ENCODE measurements at regions not wholly inside any gene's neighbourhood (a gene's known extent, or its start where the extent isn't known, plus 50 kb on each side); places are given as distances from the start of the nearest gene placed in this dataset.

DNA sequence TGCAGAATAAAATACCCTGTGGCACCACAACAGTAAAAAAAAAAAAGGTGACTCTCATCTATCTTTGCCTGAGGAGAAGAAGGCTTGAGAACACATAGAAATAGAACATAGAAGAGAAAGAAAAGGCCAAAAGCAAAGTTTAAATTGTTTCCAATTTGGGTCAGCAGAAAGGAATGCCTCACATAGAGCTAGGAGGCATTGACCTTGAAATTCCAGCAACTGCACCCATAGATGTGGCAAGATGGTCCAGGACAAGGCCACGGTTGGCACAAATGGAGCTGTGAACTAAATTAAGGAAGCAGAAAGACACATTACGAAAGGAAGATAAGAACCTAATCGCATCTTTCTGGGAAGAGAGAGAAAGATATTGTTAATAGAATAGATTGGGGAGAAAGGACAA lies 588.3 kb downstream of the LMO4 start (continued):
- TF ChIP-seq, protein P1, sequence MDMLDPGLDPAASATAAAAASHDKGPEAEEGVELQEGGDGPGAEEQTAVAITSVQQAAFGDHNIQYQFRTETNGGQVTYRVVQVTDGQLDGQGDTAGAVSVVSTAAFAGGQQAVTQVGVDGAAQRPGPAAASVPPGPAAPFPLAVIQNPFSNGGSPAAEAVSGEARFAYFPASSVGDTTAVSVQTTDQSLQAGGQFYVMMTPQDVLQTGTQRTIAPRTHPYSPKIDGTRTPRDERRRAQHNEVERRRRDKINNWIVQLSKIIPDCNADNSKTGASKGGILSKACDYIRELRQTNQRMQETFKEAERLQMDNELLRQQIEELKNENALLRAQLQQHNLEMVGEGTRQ (IDR thresholded peaks at IDR 0.05; ENCODE audit: borderline replicate concordance, low read depth, low read length), result no peak
- TF ChIP-seq BHLHE40 (IDR thresholded peaks at IDR 0.05; ENCODE audit: borderline replicate concordance in 1 of 2, low read depth in 2 of 2, low read length in 1 of 2), result no peak
- TF ChIP-seq, protein P2, sequence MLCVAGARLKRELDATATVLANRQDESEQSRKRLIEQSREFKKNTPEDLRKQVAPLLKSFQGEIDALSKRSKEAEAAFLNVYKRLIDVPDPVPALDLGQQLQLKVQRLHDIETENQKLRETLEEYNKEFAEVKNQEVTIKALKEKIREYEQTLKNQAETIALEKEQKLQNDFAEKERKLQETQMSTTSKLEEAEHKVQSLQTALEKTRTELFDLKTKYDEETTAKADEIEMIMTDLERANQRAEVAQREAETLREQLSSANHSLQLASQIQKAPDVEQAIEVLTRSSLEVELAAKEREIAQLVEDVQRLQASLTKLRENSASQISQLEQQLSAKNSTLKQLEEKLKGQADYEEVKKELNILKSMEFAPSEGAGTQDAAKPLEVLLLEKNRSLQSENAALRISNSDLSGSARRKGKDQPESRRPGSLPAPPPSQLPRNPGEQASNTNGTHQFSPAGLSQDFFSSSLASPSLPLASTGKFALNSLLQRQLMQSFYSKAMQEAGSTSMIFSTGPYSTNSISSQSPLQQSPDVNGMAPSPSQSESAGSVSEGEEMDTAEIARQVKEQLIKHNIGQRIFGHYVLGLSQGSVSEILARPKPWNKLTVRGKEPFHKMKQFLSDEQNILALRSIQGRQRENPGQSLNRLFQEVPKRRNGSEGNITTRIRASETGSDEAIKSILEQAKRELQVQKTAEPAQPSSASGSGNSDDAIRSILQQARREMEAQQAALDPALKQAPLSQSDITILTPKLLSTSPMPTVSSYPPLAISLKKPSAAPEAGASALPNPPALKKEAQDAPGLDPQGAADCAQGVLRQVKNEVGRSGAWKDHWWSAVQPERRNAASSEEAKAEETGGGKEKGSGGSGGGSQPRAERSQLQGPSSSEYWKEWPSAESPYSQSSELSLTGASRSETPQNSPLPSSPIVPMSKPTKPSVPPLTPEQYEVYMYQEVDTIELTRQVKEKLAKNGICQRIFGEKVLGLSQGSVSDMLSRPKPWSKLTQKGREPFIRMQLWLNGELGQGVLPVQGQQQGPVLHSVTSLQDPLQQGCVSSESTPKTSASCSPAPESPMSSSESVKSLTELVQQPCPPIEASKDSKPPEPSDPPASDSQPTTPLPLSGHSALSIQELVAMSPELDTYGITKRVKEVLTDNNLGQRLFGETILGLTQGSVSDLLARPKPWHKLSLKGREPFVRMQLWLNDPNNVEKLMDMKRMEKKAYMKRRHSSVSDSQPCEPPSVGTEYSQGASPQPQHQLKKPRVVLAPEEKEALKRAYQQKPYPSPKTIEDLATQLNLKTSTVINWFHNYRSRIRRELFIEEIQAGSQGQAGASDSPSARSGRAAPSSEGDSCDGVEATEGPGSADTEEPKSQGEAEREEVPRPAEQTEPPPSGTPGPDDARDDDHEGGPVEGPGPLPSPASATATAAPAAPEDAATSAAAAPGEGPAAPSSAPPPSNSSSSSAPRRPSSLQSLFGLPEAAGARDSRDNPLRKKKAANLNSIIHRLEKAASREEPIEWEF (IDR thresholded peaks at IDR 0.05; ENCODE audit: insufficient replicate concordance, low read depth, low read length), result no peak
- no peak for TF ChIP-seq STAT1 (conservative IDR thresholded peaks at IDR 0.05)

DNA sequence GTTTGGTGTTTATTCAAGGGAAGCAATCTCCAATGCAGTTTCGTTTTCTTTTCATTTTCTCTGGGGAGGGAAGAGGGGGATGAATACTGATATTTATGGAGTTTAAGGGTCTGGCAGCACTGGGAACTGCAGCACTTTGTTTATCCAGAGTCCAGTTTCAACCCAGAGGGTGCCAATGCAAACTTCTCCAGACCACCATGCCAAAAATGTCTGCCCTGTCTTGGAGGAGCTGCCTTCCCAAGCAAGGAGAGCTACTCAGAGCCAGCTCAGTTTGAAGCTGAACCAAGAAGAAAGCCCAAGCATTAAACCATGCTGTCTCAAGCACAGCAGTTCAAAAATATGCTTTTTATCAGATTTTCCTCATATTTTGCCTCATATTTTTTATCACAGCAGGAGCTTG lies 589.7 kb downstream of the LMO4 start:
- intact Hi-C loops (cut with micrococcal nuclease; ENCODE audit: unreplicated experiment), result no loop called here
- in situ Hi-C loops (cut with MboI), result no loop called here
- H3K9ac ChIP-seq (ENCODE audit: control insufficient read depth, insufficient read depth, low read length), result no peak overlapping the region
- RAD21 ChIA-PET (ENCODE audit: unreplicated experiment), result no interaction called here
- no peaks in the 10 kb centered on the region for H4K20me1 ChIP-seq (ENCODE audit: control insufficient read depth, insufficient read depth)
- no peak overlapping the region for H2AFZ ChIP-seq (ENCODE audit: control insufficient read depth, low read depth, low read length)
- H3K79me2 ChIP-seq (ENCODE audit: control insufficient read depth, insufficient read depth, low read length), result no peaks in the 10 kb centered on the region
- no peaks in the 10 kb centered on the region; a peak in 1 of 4 replicates for H3K27me3 ChIP-seq (replicated peaks in 1 of 2; ENCODE audit: control insufficient read depth in 2 of 2, insufficient read depth in 2 of 2, low read length in 1 of 2)
- no peak for ATAC-seq
- CTCF ChIA-PET, result interaction anchor here (1.1 to 1.4 kb wide), 4 partner anchors 8 to 625 kb away, joined by 3 to 5 read pairs (median 4); no protein-coding TSS in a partner anchor
- POLR2A ChIA-PET, result no interaction called here
- 0% methylated on average over 1 of the region's 1 CpG for WGBS (ENCODE audit: insufficient coverage, insufficient replicate concordance, low lambda C conversion rate, missing lambda C conversion rate)
- no peak overlapping the region for H3K4me2 ChIP-seq (ENCODE audit: control insufficient read depth, insufficient read depth)
- SMC1A ChIA-PET (ENCODE audit: uncharacterized antibody, unreplicated experiment), result interaction anchor here (1.1 kb wide), 1 partner anchor 154 kb away, joined by 3 read pairs; no protein-coding TSS in a partner anchor
- no peak overlapping the region for H3K27ac ChIP-seq (ENCODE audit: control insufficient read depth, insufficient read depth)
- no peak for FAIRE-seq
- no peak overlapping the region for H3K4me3 ChIP-seq
- no peak for DNase-seq (ENCODE audit: low read depth, low spot score)
- no peaks in the 10 kb centered on the region for H3K36me3 ChIP-seq (ENCODE audit: control insufficient read depth in 2 of 2, insufficient read depth in 2 of 2, low read length in 1 of 2)
- H3K9me3 ChIP-seq (replicated peaks; ENCODE audit: control insufficient read depth, insufficient read depth, low read length), result no peaks in the 10 kb centered on the region
- TF ChIP-seq SREBF2 (IDR thresholded peaks at IDR 0.05; ENCODE audit: low read length), result no peak
- TF ChIP-seq EZH2 (IDR thresholded peaks at IDR 0.05; ENCODE audit: borderline replicate concordance, control insufficient read depth, low read depth, low read length), result no peak
- TF ChIP-seq ZNF384 (IDR thresholded peaks at IDR 0.05; ENCODE audit: borderline replicate concordance, low read depth, low read length), result no peak
- no peak for TF ChIP-seq CBFB (IDR thresholded peaks at IDR 0.05; ENCODE audit: low read depth)
- TF ChIP-seq, protein P3, sequence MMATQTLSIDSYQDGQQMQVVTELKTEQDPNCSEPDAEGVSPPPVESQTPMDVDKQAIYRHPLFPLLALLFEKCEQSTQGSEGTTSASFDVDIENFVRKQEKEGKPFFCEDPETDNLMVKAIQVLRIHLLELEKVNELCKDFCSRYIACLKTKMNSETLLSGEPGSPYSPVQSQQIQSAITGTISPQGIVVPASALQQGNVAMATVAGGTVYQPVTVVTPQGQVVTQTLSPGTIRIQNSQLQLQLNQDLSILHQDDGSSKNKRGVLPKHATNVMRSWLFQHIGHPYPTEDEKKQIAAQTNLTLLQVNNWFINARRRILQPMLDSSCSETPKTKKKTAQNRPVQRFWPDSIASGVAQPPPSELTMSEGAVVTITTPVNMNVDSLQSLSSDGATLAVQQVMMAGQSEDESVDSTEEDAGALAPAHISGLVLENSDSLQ (IDR thresholded peaks at IDR 0.05), result no peak
- no peak for TF ChIP-seq STAT1 (conservative IDR thresholded peaks at IDR 0.05)
- H3K4me1 ChIP-seq (ENCODE audit: control insufficient read depth, insufficient read depth, low read length), result no peaks in the 10 kb centered on the region
- no TSS peak for BruUV-seq (replicated peaks)

Measured in GM12878 (cell line).